K562 (cell line): ENCODE measurements at regions not wholly inside any gene's neighbourhood (a gene's known extent, or its start where the extent isn't known, plus 50 kb on each side); places are given as distances from the start of the nearest gene placed in this dataset.

Experiments
- ATAC-seq: fragments of 200-7000 bp; cut with Tn5 transposase; 3 replicates; pipeline ENCODE4 v1.9.1; 2020; ENCODE audit warnings: moderate library complexity
- BruUV-seq: library from RNA; stranded (reverse); fragments of 400-500 nt; replicated peaks from 2 replicates; lab custom pipeline; 2021; lab: Mats Ljungman, UMichigan
- CTCF ChIA-PET: fragments of 300-600 bp; formaldehyde crosslinking; extraction: SDS; loops from one replicate; lab custom pipeline; 2021; ENCODE audit warnings: low intra/inter-chr PET ratio; lab: Yijun Ruan, JAX
- POLR2A ChIA-PET: fragments of 300-600, 350-650 bp; sonication (Branson Sonifier 250); formaldehyde crosslinking; extraction: SDS; loops from one replicate; lab custom pipeline; 2021; ENCODE audit warnings: antibody characterized with exemption, inconsistent platforms; lab: Yijun Ruan, JAX
- DNase-seq, 4 experiments: peaks; one replicate each; pipeline versions ENCODE4 v3.0.0 to v3.0.0-alpha.2; 2011 to 2018; ENCODE audit warnings: low spot score in 3 of 4, mixed read lengths in 3 of 4; ENCODE audit errors: extremely low read depth in 1 of 4
- FAIRE-seq: peaks from 2 replicates; lab custom pipeline; 2011; peaks lifted over from hg19 to GRCh38; lab: Jason Lieb, UNC
- H2AFZ ChIP-seq: 2 replicates; pipeline ENCODE4 v1.6.0; 2011; ENCODE audit warnings: low read depth, low read length, control low read depth, inconsistent platforms
- H3K27ac ChIP-seq: fragments of 200-600 bp; 3 replicates; pipeline ENCODE4 v1.8.0; 2011; ENCODE audit warnings: low read depth, mild to moderate bottlenecking, control low read depth, inconsistent platforms, low read length, moderate library complexity, mixed read lengths; ENCODE audit errors: extremely low read depth
- H3K27me3 ChIP-seq, 2 experiments: fragments of 300-600 bp in 1 of 2; 2 replicates in 1 of 2; 3 replicates in 1 of 2; pipeline versions ENCODE4 v1.6.0 to v1.8.0; 2011; ENCODE audit warnings: inconsistent platforms in 2 of 2, low read length in 2 of 2, mild to moderate bottlenecking in 1 of 2, mixed read lengths in 1 of 2, moderate library complexity in 1 of 2; ENCODE audit not compliant: control insufficient read depth in 2 of 2, insufficient read depth in 2 of 2
- H3K36me3 ChIP-seq: fragments of 300-600 bp; 3 replicates; pipeline ENCODE4 v1.8.0; 2011; ENCODE audit warnings: mild to moderate bottlenecking, low read length, inconsistent platforms; ENCODE audit not compliant: control insufficient read depth, insufficient read depth
- H3K4me1 ChIP-seq, 2 experiments: fragments of 200-600 bp in 1 of 2; replicated peaks in 1 of 2; 2 replicates in 1 of 2; 3 replicates in 1 of 2; pipeline versions ENCODE4 v1.5.1 to v1.8.0; 2011; ENCODE audit warnings: inconsistent platforms in 2 of 2, low read length in 2 of 2, mild to moderate bottlenecking in 1 of 2, mixed read lengths in 1 of 2, moderate library complexity in 1 of 2; ENCODE audit not compliant: control insufficient read depth in 2 of 2, insufficient read depth in 2 of 2
- H3K4me2 ChIP-seq: 2 replicates; pipeline ENCODE4 v1.6.1; 2011; ENCODE audit warnings: low read length, control low read depth, inconsistent platforms, mixed read lengths; ENCODE audit not compliant: insufficient read depth
- H3K4me3 ChIP-seq: fragments of 200-600 bp; sonication (generic), shearing (Covaris generic); 2 replicates; pipeline ENCODE4 v1.5.1; 2016; ENCODE audit warnings: control low read depth, inconsistent platforms
- H3K79me2 ChIP-seq: fragments of 200-600 bp; 3 replicates; pipeline ENCODE4 v1.8.0; 2011; ENCODE audit warnings: low read length, inconsistent platforms; ENCODE audit not compliant: control insufficient read depth, insufficient read depth
- H3K9ac ChIP-seq, 2 experiments: 2 replicates each; pipeline versions ENCODE4 v1.6.0 to v1.6.1; 2011; ENCODE audit warnings: low read depth in 2 of 2, low read length in 2 of 2, control low read depth in 1 of 2, inconsistent platforms in 1 of 2, mild to moderate bottlenecking in 1 of 2, mixed read lengths in 1 of 2; ENCODE audit not compliant: insufficient read depth in 1 of 2
- H3K9me1 ChIP-seq: one replicate; pipeline ENCODE4 v1.6.0; 2011; ENCODE audit warnings: inconsistent platforms, mild to moderate bottlenecking, low read length, moderate library complexity; ENCODE audit not compliant: control insufficient read depth, insufficient read depth
- H3K9me3 ChIP-seq: replicated peaks from 2 replicates; pipeline ENCODE4 v1.5.1; 2011; ENCODE audit warnings: low read depth, low read length, inconsistent platforms; ENCODE audit not compliant: control insufficient read depth, insufficient read depth
- H4K20me1 ChIP-seq: replicated peaks from 2 replicates; pipeline ENCODE4 v1.6.1; 2011; ENCODE audit warnings: low read length, inconsistent platforms, mixed read lengths; ENCODE audit not compliant: control insufficient read depth, insufficient read depth
- ARID1B ChIP-seq: fragments of 450-650 bp; IDR thresholded peaks from 2 replicates; pipeline ENCODE4 v1.6.1; 2016; ENCODE audit warnings: antibody characterized with exemption, mild to moderate bottlenecking, inconsistent platforms
- HDAC8 ChIP-seq: fragments of 450-650 bp; IDR thresholded peaks from 2 replicates; pipeline ENCODE4 v1.6.1; 2016; ENCODE audit warnings: mild to moderate bottlenecking, missing genetic modification characterization, moderate library complexity, missing compliant biosample characterization
- HMG20B ChIP-seq: fragments of 250-450 bp; sonication (Bioruptor Pico); IDR thresholded peaks from 2 replicates; pipeline ENCODE4 v1.5.0; 2021; ENCODE audit warnings: mild to moderate bottlenecking
- MECOM ChIP-seq: fragments of 250-450 bp; sonication (Bioruptor Pico); IDR thresholded peaks from 2 replicates; pipeline ENCODE4 v1.8.0; 2022; ENCODE audit warnings: inconsistent platforms
- MTA1 ChIP-seq: fragments of 450-650 bp; IDR thresholded peaks from 2 replicates; pipeline ENCODE4 v1.6.1; 2017; ENCODE audit warnings: borderline replicate concordance
- PHB ChIP-seq: fragments of 250-450 bp; sonication (Bioruptor Pico); IDR thresholded peaks from 2 replicates; pipeline ENCODE4 v1.5.0; 2021
- POLR3G ChIP-seq: IDR thresholded peaks from 2 replicates; pipeline ENCODE4 v1.6.1; 2011; ENCODE audit not compliant: insufficient read length, insufficient replicate concordance; ENCODE audit errors: extremely low read depth
- RAD21 ChIP-seq, 2 experiments: fragments of 250-450 bp in 1 of 2; fragments of 450-650 bp in 1 of 2; sonication (Bioruptor Pico) in 1 of 2; formaldehyde crosslinking in 1 of 2; IDR thresholded peaks in 1 of 2; conservative IDR thresholded peaks in 1 of 2; 2 replicates each; pipeline versions ENCODE4 v1.4.0 to v1.8.0; 2020 to 2022; ENCODE audit warnings: mild to moderate bottlenecking in 2 of 2, moderate library complexity in 1 of 2
- SIX5 ChIP-seq, 2 experiments: IDR thresholded peaks; 2 replicates each; pipeline ENCODE4 v1.6.1; 2011; ENCODE audit warnings: low read length in 2 of 2, borderline replicate concordance in 1 of 2, low read depth in 1 of 2, mild to moderate bottlenecking in 1 of 2, moderate library complexity in 1 of 2; ENCODE audit not compliant: insufficient read depth in 1 of 2
- U2AF1 ChIP-seq: fragments of 200-400 bp; formaldehyde crosslinking; optimal IDR thresholded peaks from 2 replicates; pipeline ENCODE3; 2017; ENCODE audit warnings: mild to moderate bottlenecking, low read depth, low read length, moderate library complexity
- ZBED1 ChIP-seq: IDR thresholded peaks from 2 replicates; pipeline ENCODE4 v1.6.1; 2014
- ZNF232 ChIP-seq: sonication (generic); formaldehyde crosslinking; IDR thresholded peaks from 2 replicates; pipeline ENCODE4 v1.8.0; 2022; ENCODE audit warnings: mild to moderate bottlenecking, missing genetic modification reagents
- ZNF274 ChIP-seq: IDR thresholded peaks from 2 replicates; pipeline ENCODE4 v1.6.1; 2011; ENCODE audit warnings: low read depth, mild to moderate bottlenecking, low read length, moderate library complexity, borderline replicate concordance
- ZNF436 ChIP-seq: fragments of 250-450, 450-650 bp; sonication (Bioruptor Pico); formaldehyde crosslinking; IDR thresholded peaks from 2 replicates; pipeline ENCODE4 v1.7.0; 2020; ENCODE audit warnings: mild to moderate bottlenecking
- WGBS: fragments of 100-300 bp; shearing (Covaris generic); methylation state at CpG from one replicate; pipeline ENCODE4 v1.1.6; 2016; ENCODE audit warnings: low coverage, mixed read lengths; ENCODE audit not compliant: insufficient coverage; ENCODE audit errors: missing lambda C conversion rate; 5-methylcytosine and 5-hydroxymethylcytosine counted together
- in situ Hi-C: fragments of 300-500 bp; cut with MboI; formaldehyde crosslinking; loops from 4 replicates; pipeline ENCODE4 v1.15.0; 2018; ENCODE audit warnings: inconsistent platforms, mixed read lengths
- intact Hi-C: fragments of 100-400 bp; cut with micrococcal nuclease; formaldehyde crosslinking; loops from 2 replicates; pipeline ENCODE4 v1.14.2; 2022
- TF ChIP-seq, protein P1 (sequence below): IDR thresholded peaks from 2 replicates; pipeline ENCODE4 v1.6.1; 2011; ENCODE audit warnings: borderline replicate concordance, low read depth, mild to moderate bottlenecking, moderate library complexity, low read length; ENCODE audit not compliant: insufficient read depth, poor library complexity, severe bottlenecking
- TF ChIP-seq, protein P2 (sequence below): fragments of 450-650 bp; conservative IDR thresholded peaks from 2 replicates; pipeline ENCODE4 v1.6.1; 2016; ENCODE audit warnings: missing genetic modification characterization, low read depth, mild to moderate bottlenecking, missing compliant biosample characterization, moderate library complexity
- TF ChIP-seq, protein P3 (sequence below): sonication (generic); formaldehyde crosslinking; IDR thresholded peaks from 2 replicates; pipeline ENCODE4 v1.8.1; 2022; ENCODE audit warnings: missing genetic modification reagents
- TF ChIP-seq, protein P4 (sequence below): IDR thresholded peaks from 3 replicates; pipeline ENCODE4 v1.6.1; 2011; ENCODE audit warnings: borderline replicate concordance, mild to moderate bottlenecking; ENCODE audit not compliant: insufficient read length, insufficient read depth

DNA sequence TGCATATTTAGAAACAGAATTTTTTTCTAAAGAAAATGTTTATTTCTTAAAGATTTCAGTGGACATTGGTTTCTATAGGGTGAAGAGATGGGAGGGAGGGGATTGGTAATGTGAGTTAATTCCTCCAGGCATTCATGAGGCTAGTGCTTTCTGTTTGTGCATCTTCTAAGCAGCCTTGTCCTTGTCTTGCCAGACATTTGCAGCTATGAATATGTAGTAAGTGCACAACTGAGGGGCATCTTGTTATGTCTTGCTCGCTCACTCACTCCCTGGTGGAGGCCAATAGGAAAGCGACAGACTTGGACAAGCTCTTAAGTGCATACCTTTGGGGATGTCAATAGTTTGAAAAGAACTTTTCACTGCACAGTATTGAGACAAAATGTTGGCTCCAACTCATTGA lies 92.5 kb upstream of the ATP10A start:
- Histone ChIP-seq H3K4me2 (no peak overlapping the region), H3K9me1 (no peaks in the 10 kb centered on the region), H3K27me3 (no peaks in the 10 kb centered on the region), H3K9ac (no peak overlapping the region), H3K4me1 (no peaks in the 10 kb centered on the region), H3K9me3 (no peaks in the 10 kb centered on the region), H2AFZ (no peak overlapping the region), H3K36me3 (no peaks in the 10 kb centered on the region), H4K20me1 (no peaks in the 10 kb centered on the region), H3K4me3 (no peak overlapping the region), H3K27ac (no peak overlapping the region), H3K79me2 (no peaks in the 10 kb centered on the region)
- FAIRE-seq (no peak), ATAC-seq (no peak), DNase-seq (no peak)
- ChIA-PET POLR2A (no interaction called here), CTCF (no interaction called here)
- BruUV-seq = no TSS peak
- in situ Hi-C loops (no loop called here), intact Hi-C loops (no loop called here)
- TF ChIP-seq RAD21 (CRISPR knock-in tag; conservative IDR thresholded peaks at IDR 0.05 in 1 of 2, IDR thresholded peaks at IDR 0.05 in 1 of 2) = no peak
- TF ChIP-seq POLR3G = no peak
- TF ChIP-seq ZBED1 = no peak
- TF ChIP-seq, protein P1, sequence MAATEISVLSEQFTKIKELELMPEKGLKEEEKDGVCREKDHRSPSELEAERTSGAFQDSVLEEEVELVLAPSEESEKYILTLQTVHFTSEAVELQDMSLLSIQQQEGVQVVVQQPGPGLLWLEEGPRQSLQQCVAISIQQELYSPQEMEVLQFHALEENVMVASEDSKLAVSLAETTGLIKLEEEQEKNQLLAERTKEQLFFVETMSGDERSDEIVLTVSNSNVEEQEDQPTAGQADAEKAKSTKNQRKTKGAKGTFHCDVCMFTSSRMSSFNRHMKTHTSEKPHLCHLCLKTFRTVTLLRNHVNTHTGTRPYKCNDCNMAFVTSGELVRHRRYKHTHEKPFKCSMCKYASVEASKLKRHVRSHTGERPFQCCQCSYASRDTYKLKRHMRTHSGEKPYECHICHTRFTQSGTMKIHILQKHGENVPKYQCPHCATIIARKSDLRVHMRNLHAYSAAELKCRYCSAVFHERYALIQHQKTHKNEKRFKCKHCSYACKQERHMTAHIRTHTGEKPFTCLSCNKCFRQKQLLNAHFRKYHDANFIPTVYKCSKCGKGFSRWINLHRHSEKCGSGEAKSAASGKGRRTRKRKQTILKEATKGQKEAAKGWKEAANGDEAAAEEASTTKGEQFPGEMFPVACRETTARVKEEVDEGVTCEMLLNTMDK = no peak
- no peak for TF ChIP-seq SIX5 (IDR thresholded peaks at IDR 0.05; ENCODE audit: borderline replicate concordance in 1 of 2, insufficient read depth in 1 of 2, low read depth in 1 of 2, low read length in 2 of 2)
- TF ChIP-seq MECOM (CRISPR knock-in tag) = no peak
- no peak for TF ChIP-seq ZNF436 (CRISPR knock-in tag)
- no peak for TF ChIP-seq U2AF1
- TF ChIP-seq, protein P2, sequence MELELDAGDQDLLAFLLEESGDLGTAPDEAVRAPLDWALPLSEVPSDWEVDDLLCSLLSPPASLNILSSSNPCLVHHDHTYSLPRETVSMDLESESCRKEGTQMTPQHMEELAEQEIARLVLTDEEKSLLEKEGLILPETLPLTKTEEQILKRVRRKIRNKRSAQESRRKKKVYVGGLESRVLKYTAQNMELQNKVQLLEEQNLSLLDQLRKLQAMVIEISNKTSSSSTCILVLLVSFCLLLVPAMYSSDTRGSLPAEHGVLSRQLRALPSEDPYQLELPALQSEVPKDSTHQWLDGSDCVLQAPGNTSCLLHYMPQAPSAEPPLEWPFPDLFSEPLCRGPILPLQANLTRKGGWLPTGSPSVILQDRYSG (tag) = no peak
- TF ChIP-seq ARID1B = no peak
- no peak for TF ChIP-seq HMG20B
- TF ChIP-seq, protein P3, sequence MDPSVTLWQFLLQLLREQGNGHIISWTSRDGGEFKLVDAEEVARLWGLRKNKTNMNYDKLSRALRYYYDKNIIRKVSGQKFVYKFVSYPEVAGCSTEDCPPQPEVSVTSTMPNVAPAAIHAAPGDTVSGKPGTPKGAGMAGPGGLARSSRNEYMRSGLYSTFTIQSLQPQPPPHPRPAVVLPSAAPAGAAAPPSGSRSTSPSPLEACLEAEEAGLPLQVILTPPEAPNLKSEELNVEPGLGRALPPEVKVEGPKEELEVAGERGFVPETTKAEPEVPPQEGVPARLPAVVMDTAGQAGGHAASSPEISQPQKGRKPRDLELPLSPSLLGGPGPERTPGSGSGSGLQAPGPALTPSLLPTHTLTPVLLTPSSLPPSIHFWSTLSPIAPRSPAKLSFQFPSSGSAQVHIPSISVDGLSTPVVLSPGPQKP (CRISPR knock-in tag) = no peak
- TF ChIP-seq, protein P4, sequence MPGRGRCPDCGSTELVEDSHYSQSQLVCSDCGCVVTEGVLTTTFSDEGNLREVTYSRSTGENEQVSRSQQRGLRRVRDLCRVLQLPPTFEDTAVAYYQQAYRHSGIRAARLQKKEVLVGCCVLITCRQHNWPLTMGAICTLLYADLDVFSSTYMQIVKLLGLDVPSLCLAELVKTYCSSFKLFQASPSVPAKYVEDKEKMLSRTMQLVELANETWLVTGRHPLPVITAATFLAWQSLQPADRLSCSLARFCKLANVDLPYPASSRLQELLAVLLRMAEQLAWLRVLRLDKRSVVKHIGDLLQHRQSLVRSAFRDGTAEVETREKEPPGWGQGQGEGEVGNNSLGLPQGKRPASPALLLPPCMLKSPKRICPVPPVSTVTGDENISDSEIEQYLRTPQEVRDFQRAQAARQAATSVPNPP = no peak
- no peak for TF ChIP-seq ZNF232 (CRISPR knock-in tag)
- no peak for TF ChIP-seq ZNF274
- TF ChIP-seq HDAC8 (tag) = no peak
- no peak for TF ChIP-seq PHB
- no peak for TF ChIP-seq MTA1
- 0% methylated on average over 2 of the region's 2 CpGs for WGBS
